ENCODE measurements at regions not wholly inside any gene's neighbourhood (a gene's known extent, or its start where the extent isn't known, plus 50 kb on each side); places are given as distances from the start of the nearest gene placed in this dataset.

DNA sequence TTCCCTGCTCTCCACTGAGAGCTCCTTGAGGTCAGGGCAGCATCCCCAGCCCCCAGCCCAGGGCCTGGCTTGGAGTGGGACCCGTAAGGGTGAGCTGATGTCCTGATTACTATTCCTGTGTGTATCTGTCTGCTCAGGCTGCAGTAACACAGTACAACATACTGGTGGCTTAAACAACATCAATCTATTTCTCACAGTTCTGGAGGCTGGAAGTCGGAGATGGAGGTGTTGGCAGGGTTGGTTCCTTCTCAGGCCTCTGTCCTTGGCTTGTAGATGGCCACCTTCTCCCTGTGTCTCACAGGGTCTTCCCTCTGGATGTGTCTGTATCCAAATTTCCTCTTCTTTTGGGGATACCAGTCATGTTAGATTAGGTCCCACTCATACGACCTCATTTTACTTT lies 246.4 kb upstream of the POU3F1 start:
- CTCF ChIA-PET, result no interaction called here
- no peak for DNase-seq
- POLR2A ChIA-PET (ENCODE audit: unreplicated experiment), result no interaction called here
- H3K27ac ChIP-seq, result no peak overlapping the region
- H3K27me3 ChIP-seq (ENCODE audit: insufficient read depth, low read depth), result peaks cover 89% of the 10 kb centered on the region
- no peaks in the 10 kb centered on the region for H4K20me1 ChIP-seq (ENCODE audit: insufficient read depth)
- no peak overlapping the region for H2AFZ ChIP-seq
- no peaks in the 10 kb centered on the region for H3K9me2 ChIP-seq (ENCODE audit: insufficient read depth)
- no peak overlapping the region for H3K4me2 ChIP-seq
- H3K36me3 ChIP-seq (ENCODE audit: low read depth), result no peaks in the 10 kb centered on the region
- TF ChIP-seq, protein P1, sequence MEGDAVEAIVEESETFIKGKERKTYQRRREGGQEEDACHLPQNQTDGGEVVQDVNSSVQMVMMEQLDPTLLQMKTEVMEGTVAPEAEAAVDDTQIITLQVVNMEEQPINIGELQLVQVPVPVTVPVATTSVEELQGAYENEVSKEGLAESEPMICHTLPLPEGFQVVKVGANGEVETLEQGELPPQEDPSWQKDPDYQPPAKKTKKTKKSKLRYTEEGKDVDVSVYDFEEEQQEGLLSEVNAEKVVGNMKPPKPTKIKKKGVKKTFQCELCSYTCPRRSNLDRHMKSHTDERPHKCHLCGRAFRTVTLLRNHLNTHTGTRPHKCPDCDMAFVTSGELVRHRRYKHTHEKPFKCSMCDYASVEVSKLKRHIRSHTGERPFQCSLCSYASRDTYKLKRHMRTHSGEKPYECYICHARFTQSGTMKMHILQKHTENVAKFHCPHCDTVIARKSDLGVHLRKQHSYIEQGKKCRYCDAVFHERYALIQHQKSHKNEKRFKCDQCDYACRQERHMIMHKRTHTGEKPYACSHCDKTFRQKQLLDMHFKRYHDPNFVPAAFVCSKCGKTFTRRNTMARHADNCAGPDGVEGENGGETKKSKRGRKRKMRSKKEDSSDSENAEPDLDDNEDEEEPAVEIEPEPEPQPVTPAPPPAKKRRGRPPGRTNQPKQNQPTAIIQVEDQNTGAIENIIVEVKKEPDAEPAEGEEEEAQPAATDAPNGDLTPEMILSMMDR (conservative IDR thresholded peaks at IDR 0.05), result no peak
- no peak for TF ChIP-seq EZH2 (IDR thresholded peaks at IDR 0.05; ENCODE audit: low read depth)
- no peaks in the 10 kb centered on the region for H3K9me3 ChIP-seq (ENCODE audit: insufficient read depth, low read depth)
- intact Hi-C loops (cut with micrococcal nuclease; ENCODE audit: unreplicated experiment), result no loop called here
- H3K4me1 ChIP-seq (replicated peaks; ENCODE audit: insufficient read depth), result no peaks in the 10 kb centered on the region
- H3K79me2 ChIP-seq (ENCODE audit: low read depth), result no peaks in the 10 kb centered on the region
- no peak overlapping the region for H3K4me3 ChIP-seq
- H3F3A ChIP-seq (ENCODE audit: insufficient read depth, low read depth), result no peaks in the 10 kb centered on the region
- no TSS peak for BruUV-seq (replicated peaks)

DNA sequence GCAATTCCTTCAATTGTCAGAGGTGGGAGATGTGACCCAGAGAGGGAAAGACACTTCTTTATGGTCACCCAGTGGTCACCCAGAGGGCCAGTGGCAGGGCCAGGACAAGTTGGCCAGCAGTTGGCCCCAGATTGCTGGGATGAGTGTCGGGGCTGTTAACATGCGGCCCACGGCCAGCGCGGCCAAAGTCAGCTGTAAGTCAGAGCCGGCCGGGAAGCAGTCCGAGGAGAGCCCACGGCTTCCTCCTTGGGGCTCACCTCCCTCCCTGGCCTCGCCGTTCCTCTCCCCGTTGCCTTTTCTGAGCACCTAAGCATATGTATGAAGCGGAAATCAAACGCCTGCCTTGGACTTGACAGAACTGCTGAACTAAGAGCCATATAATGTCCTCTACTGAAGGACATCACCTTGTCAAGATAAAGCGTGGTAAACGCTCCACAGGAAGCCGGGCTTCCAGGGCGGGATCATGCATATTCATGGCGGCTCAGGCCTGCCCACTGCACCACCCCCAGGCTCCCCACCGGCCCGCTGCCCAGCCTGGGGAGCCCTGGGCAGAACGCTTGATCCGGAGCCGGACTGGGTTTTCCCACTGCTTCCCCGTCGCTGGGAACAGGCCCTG lies 245.4 kb upstream of the POU3F1 start:
- Histone ChIP-seq H2AFZ (no peak overlapping the region), H3K27me3 (ENCODE audit: insufficient read depth, low read depth) (peaks cover 86% of the 10 kb centered on the region), H3K4me1 (replicated peaks; ENCODE audit: insufficient read depth) (no peaks in the 10 kb centered on the region), H3K79me2 (ENCODE audit: low read depth) (no peaks in the 10 kb centered on the region), H3K9me3 (ENCODE audit: insufficient read depth, low read depth) (no peaks in the 10 kb centered on the region), H3F3A (ENCODE audit: insufficient read depth, low read depth) (no peaks in the 10 kb centered on the region), H3K9me2 (ENCODE audit: insufficient read depth) (no peaks in the 10 kb centered on the region), H3K36me3 (ENCODE audit: low read depth) (no peaks in the 10 kb centered on the region), H3K27ac (no peak overlapping the region), H3K4me2 (no peak overlapping the region), H3K4me3 (no peak overlapping the region), H4K20me1 (ENCODE audit: insufficient read depth) (no peaks in the 10 kb centered on the region)
- DNase-seq, result no peak
- POLR2A ChIA-PET (ENCODE audit: unreplicated experiment), result no interaction called here
- intact Hi-C loops (cut with micrococcal nuclease; ENCODE audit: unreplicated experiment), result no loop called here
- no TSS peak for BruUV-seq (replicated peaks)
- CTCF ChIA-PET, result no interaction called here
- no peak for TF ChIP-seq EZH2 (IDR thresholded peaks at IDR 0.05; ENCODE audit: low read depth)
- TF ChIP-seq, protein P1 (conservative IDR thresholded peaks at IDR 0.05), result no peak

DNA sequence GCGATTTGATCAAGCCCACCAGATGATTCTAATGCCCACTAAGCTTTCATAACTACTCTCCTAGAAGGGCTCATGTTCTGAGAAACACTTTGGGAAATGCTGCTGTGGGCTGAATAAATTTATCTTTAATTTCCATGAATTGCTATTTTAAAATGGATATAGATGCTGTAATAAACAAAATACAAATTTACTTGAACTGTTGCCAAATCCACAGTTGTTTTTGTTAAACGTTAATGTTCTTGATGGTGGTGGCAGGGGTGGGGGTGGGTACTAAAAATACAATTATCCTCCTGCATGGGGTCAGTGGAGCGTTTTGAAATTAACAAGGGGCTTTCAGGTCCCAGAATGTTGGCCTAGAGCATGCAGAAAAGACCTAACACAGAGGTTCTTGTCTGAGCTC lies 244.7 kb upstream of the POU3F1 start:
- Histone ChIP-seq H3K4me1 (replicated peaks; ENCODE audit: insufficient read depth) (no peaks in the 10 kb centered on the region), H3K9me2 (ENCODE audit: insufficient read depth) (no peaks in the 10 kb centered on the region), H3K4me3 (no peak overlapping the region), H3K79me2 (ENCODE audit: low read depth) (no peaks in the 10 kb centered on the region), H3K27ac (no peak overlapping the region), H3K4me2 (no peak overlapping the region), H3F3A (ENCODE audit: insufficient read depth, low read depth) (no peaks in the 10 kb centered on the region), H3K27me3 (ENCODE audit: insufficient read depth, low read depth) (peaks cover 84% of the 10 kb centered on the region), H2AFZ (no peak overlapping the region), H3K36me3 (ENCODE audit: low read depth) (no peaks in the 10 kb centered on the region), H3K9me3 (ENCODE audit: insufficient read depth, low read depth) (no peaks in the 10 kb centered on the region), H4K20me1 (ENCODE audit: insufficient read depth) (no peaks in the 10 kb centered on the region)
- CTCF ChIA-PET, result no interaction called here
- intact Hi-C loops (cut with micrococcal nuclease; ENCODE audit: unreplicated experiment), result no loop called here
- TF ChIP-seq, protein P1 (conservative IDR thresholded peaks at IDR 0.05), result no peak
- TF ChIP-seq EZH2 (IDR thresholded peaks at IDR 0.05; ENCODE audit: low read depth), result no peak
- no TSS peak for BruUV-seq (replicated peaks)
- no peak for DNase-seq
- POLR2A ChIA-PET (ENCODE audit: unreplicated experiment), result no interaction called here

All from PC-9 (cell line).